ENCODE measurements at regions not wholly inside any gene's neighbourhood (a gene's known extent, or its start where the extent isn't known, plus 50 kb on each side); places are given as distances from the start of the nearest gene placed in this dataset.
A peak's percentile ranks its signal among the peaks of the same experiment; 100 is the strongest.
"Not testable (repeated sequence)": the region's sequence is repeated elsewhere in the genome, so short reads cannot be mapped to it uniquely, and the experiment has no call there.

GRCh38 chr2:21194147-21194546, 70.4 kb downstream of the TDRD15 start:
- DNase-seq (ENCODE audit: low spot score): no peak

- peak; percentile 68 for DNase-seq (ENCODE audit: low spot score)
These were observed 71.1 kb downstream of the TDRD15 start for GRCh38 chr2:21194858-21195271.

- DNase-seq (ENCODE audit: low spot score): no peak
These were observed 71.6 kb downstream of the TDRD15 start for GRCh38 chr2:21195326-21195725.

- no peak for DNase-seq (ENCODE audit: low spot score)
These were observed 74.9 kb downstream of the TDRD15 start for GRCh38 chr2:21198637-21199036.

- DNase-seq (ENCODE audit: low spot score): no peak
These were observed 80.2 kb downstream of the TDRD15 start for GRCh38 chr2:21203976-21204375.

- not testable (repeated sequence) for DNase-seq (ENCODE audit: low spot score)
These were observed 90.3 kb downstream of the TDRD15 start for GRCh38 chr2:21214085-21214484.

- no peak for DNase-seq (ENCODE audit: low spot score)
These were observed 93.7 kb downstream of the TDRD15 start for GRCh38 chr2:21217442-21217841.

GRCh38 chr2:21220930-21221329, 97.2 kb downstream of the TDRD15 start:
- DNase-seq (ENCODE audit: low spot score): no peak

GRCh38 chr2:21223618-21224017, 99.8 kb downstream of the TDRD15 start:
- DNase-seq (ENCODE audit: low spot score): no peak

GRCh38 chr2:21228041-21228895, 104.5 kb downstream of the TDRD15 start:
- no peak for DNase-seq (ENCODE audit: low spot score)

GRCh38 chr2:21229302-21229701, 105.5 kb downstream of the TDRD15 start:
- DNase-seq (ENCODE audit: low spot score): no peak

GRCh38 chr2:21230140-21230539, 106.4 kb downstream of the TDRD15 start:
- DNase-seq (ENCODE audit: low spot score): no peak

GRCh38 chr2:21231985-21232384, 108.2 kb downstream of the TDRD15 start:
- peak; percentile 55 for DNase-seq (ENCODE audit: low spot score)

GRCh38 chr2:21233194-21233593, 109.4 kb downstream of the TDRD15 start:
- no peak for DNase-seq (ENCODE audit: low spot score)

- no peak for DNase-seq (ENCODE audit: low spot score)
These were observed 110.2 kb downstream of the TDRD15 start for GRCh38 chr2:21234001-21234400.

GRCh38 chr2:21234464-21235120, 110.8 kb downstream of the TDRD15 start:
- DNase-seq (ENCODE audit: low spot score): no peak

- DNase-seq (ENCODE audit: low spot score): not testable (repeated sequence)
These were observed 116.0 kb downstream of the TDRD15 start for GRCh38 chr2:21239749-21240148.

- no peak for DNase-seq (ENCODE audit: low spot score)
These were observed 120.4 kb downstream of the TDRD15 start for GRCh38 chr2:21244161-21244560.

- no peak for DNase-seq (ENCODE audit: low spot score)
These were observed 121.8 kb downstream of the TDRD15 start for GRCh38 chr2:21245565-21245964.

- no peak for DNase-seq (ENCODE audit: low spot score)
These were observed 125.6 kb downstream of the TDRD15 start for GRCh38 chr2:21249367-21249766.

GRCh38 chr2:21250673-21251072, 126.9 kb downstream of the TDRD15 start:
- no peak for DNase-seq (ENCODE audit: low spot score)

GRCh38 chr2:21251216-21251980, 127.6 kb downstream of the TDRD15 start:
- DNase-seq (ENCODE audit: low spot score): no peak
